ENCODE measurements at regions not wholly inside any gene's neighbourhood (a gene's known extent, or its start where the extent isn't known, plus 50 kb on each side); places are given as distances from the start of the nearest gene placed in this dataset.

DNA sequence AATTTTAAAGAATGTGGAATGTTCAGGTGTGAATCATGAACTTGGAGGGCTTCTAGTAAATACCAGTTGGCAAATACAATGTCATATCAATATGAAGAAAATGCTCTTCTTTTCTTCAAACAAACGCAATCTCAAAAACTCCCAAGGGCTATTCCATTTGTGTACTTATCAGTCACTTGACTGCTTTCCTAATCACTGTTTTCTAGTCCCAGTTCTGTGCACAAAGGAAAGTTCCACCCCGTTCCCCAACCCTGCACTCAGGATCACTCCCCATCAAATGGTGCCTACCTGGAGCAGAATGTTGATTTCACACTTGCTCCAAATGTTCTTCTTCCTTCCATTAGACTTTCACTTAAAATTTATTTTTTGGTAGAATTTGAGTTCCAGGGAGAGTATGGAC lies 92.6 kb upstream of the RFC3 start:
- DNase-seq (ENCODE audit: low read depth, low spot score), result no peak

GRCh38 chr13:33727297-33728083 lies 90.5 kb upstream of the RFC3 start:
- Histone ChIP-seq H3K9me3 (ENCODE audit: control insufficient read depth, insufficient read depth, low read length) (no peaks in the 10 kb centered on the region), H3K4me1 (ENCODE audit: control insufficient read depth, insufficient read depth, low read length) (no peaks in the 10 kb centered on the region), H3K4me3 (ENCODE audit: low read length) (no peak overlapping the region), H3K36me3 (ENCODE audit: control insufficient read depth, insufficient read depth, low read length) (no peaks in the 10 kb centered on the region), H3K27ac (ENCODE audit: low read length) (no peak overlapping the region), H3K27me3 (ENCODE audit: control insufficient read depth, insufficient read depth, low read length) (no peaks in the 10 kb centered on the region)
- DNase-seq (ENCODE audit: low read depth, low spot score), result no peak
- WGBS (ENCODE audit: insufficient coverage, insufficient read length), result no CpG with 5 or more reads among the region's 4 CpGs

More for the DNA sequence above, 92.6 kb upstream of the RFC3 start:
- Histone ChIP-seq H3K27me3 (ENCODE audit: control insufficient read depth, insufficient read depth, low read length) (no peaks in the 10 kb centered on the region), H3K4me1 (ENCODE audit: control insufficient read depth, insufficient read depth, low read length) (no peaks in the 10 kb centered on the region), H3K9me3 (ENCODE audit: control insufficient read depth, insufficient read depth, low read length) (no peaks in the 10 kb centered on the region), H3K27ac (ENCODE audit: low read length) (no peak overlapping the region), H3K4me3 (ENCODE audit: low read length) (no peak overlapping the region), H3K36me3 (ENCODE audit: control insufficient read depth, insufficient read depth, low read length) (no peaks in the 10 kb centered on the region)
- no CpG with 5 or more reads among the region's 2 CpGs for WGBS (ENCODE audit: insufficient coverage, insufficient read length)

- Histone ChIP-seq H3K36me3 (ENCODE audit: control insufficient read depth, insufficient read depth, low read length) (no peaks in the 10 kb centered on the region), H3K9me3 (ENCODE audit: control insufficient read depth, insufficient read depth, low read length) (no peaks in the 10 kb centered on the region), H3K4me3 (ENCODE audit: low read length) (no peak overlapping the region), H3K4me1 (ENCODE audit: control insufficient read depth, insufficient read depth, low read length) (no peaks in the 10 kb centered on the region), H3K27ac (ENCODE audit: low read length) (no peak overlapping the region), H3K27me3 (ENCODE audit: control insufficient read depth, insufficient read depth, low read length) (no peaks in the 10 kb centered on the region)
- no CpG with 5 or more reads among the region's 7 CpGs for WGBS (ENCODE audit: insufficient coverage, insufficient read length)
- DNase-seq (ENCODE audit: low read depth, low spot score), result no peak
Measured at GRCh38 chr13:33728271-33729037, 89.5 kb upstream of the RFC3 start.

- no peaks in the 10 kb centered on the region for H3K27me3 ChIP-seq (ENCODE audit: control insufficient read depth, insufficient read depth, low read length)
- no peaks in the 10 kb centered on the region for H3K9me3 ChIP-seq (ENCODE audit: control insufficient read depth, insufficient read depth, low read length)
- no peak overlapping the region for H3K4me3 ChIP-seq (ENCODE audit: low read length)
- WGBS (ENCODE audit: insufficient coverage, insufficient read length), result no CpG with 5 or more reads among the region's 1 CpG
- H3K27ac ChIP-seq (ENCODE audit: low read length), result no peak overlapping the region
- no peak for DNase-seq (ENCODE audit: low read depth, low spot score)
- no peaks in the 10 kb centered on the region for H3K4me1 ChIP-seq (ENCODE audit: control insufficient read depth, insufficient read depth, low read length)
- H3K36me3 ChIP-seq (ENCODE audit: control insufficient read depth, insufficient read depth, low read length), result no peaks in the 10 kb centered on the region
Measured at GRCh38 chr13:33730147-33730546, 87.8 kb upstream of the RFC3 start.

DNA sequence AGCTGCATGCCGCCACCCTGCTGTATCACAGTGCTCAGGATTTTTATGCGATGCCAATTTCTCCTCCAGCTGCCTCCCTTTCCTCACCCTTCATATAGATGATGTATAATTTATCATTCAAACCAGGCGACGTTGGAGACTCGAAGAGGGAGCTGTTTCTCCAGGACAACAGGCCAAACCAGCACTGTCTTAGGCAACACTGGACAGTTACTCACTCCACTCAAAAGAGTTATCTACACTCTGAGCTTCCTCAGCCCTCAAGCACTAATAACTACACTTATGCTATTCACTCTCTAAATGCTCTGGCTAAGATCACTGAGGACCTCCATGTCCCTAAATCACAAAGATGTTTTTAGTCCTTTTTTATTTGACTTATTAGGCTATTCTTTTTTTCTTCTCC lies 87.3 kb upstream of the RFC3 start:
- H3K27me3 ChIP-seq (ENCODE audit: control insufficient read depth, insufficient read depth, low read length), result no peaks in the 10 kb centered on the region
- no CpG with 5 or more reads among the region's 5 CpGs for WGBS (ENCODE audit: insufficient coverage, insufficient read length)
- no peaks in the 10 kb centered on the region for H3K4me1 ChIP-seq (ENCODE audit: control insufficient read depth, insufficient read depth, low read length)
- no peak overlapping the region for H3K4me3 ChIP-seq (ENCODE audit: low read length)
- DNase-seq (ENCODE audit: low read depth, low spot score), result no peak
- no peaks in the 10 kb centered on the region for H3K36me3 ChIP-seq (ENCODE audit: control insufficient read depth, insufficient read depth, low read length)
- H3K27ac ChIP-seq (ENCODE audit: low read length), result no peak overlapping the region
- no peaks in the 10 kb centered on the region for H3K9me3 ChIP-seq (ENCODE audit: control insufficient read depth, insufficient read depth, low read length)

DNA sequence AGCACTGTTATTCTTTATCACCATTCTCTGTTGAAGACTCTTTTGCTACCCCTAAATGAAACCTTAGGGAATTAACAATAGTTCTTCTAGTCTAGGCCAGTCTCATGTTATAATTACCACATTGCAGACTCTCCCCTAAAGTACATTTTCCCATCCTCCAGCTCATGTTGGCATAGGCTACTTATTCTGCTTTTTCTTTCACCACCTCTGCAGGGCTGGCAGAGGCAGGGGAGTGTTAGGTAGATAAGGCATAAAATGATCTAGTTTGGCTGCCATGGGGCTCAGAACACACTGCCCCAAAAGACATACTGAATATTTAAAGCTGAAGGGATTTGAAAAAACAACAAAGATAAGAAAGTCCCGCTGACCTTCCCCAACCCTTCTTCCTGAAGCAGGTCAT lies 82.7 kb upstream of the RFC3 start:
- H3K27ac ChIP-seq (ENCODE audit: low read length), result no peak overlapping the region
- H3K9me3 ChIP-seq (ENCODE audit: control insufficient read depth, insufficient read depth, low read length), result no peaks in the 10 kb centered on the region
- H3K27me3 ChIP-seq (ENCODE audit: control insufficient read depth, insufficient read depth, low read length), result no peaks in the 10 kb centered on the region
- H3K4me3 ChIP-seq (ENCODE audit: low read length), result no peak overlapping the region
- no peak for DNase-seq (ENCODE audit: low read depth, low spot score)
- H3K4me1 ChIP-seq (ENCODE audit: control insufficient read depth, insufficient read depth, low read length), result no peaks in the 10 kb centered on the region
- H3K36me3 ChIP-seq (ENCODE audit: control insufficient read depth, insufficient read depth, low read length), result no peaks in the 10 kb centered on the region
- no CpG with 5 or more reads among the region's 1 CpG for WGBS (ENCODE audit: insufficient coverage, insufficient read length)

DNA sequence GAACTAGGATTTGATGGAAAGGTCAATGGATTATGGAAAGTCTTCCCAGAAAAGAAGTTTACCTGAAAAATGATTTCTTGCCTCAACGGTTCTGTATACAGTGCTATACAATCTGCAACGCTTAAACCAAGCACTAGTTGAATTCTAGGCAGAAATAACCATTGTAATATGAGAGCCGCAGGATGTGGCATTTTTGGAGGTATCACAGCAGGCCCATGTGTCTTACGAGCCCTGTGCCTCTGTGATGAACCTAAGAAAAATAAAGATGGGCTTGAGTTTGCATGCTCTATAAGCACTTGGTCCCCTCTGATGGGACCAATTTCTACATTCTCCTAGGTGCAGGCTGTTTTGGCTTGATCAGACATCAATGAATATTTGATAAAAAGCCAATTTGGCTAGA lies 78.7 kb upstream of the RFC3 start:
- Histone ChIP-seq H3K4me1 (ENCODE audit: control insufficient read depth, insufficient read depth, low read length) (no peaks in the 10 kb centered on the region), H3K36me3 (ENCODE audit: control insufficient read depth, insufficient read depth, low read length) (no peaks in the 10 kb centered on the region), H3K9me3 (ENCODE audit: control insufficient read depth, insufficient read depth, low read length) (no peaks in the 10 kb centered on the region; the same call in 1 of the 2 replicates), H3K4me3 (ENCODE audit: low read length) (no peak overlapping the region), H3K27ac (ENCODE audit: low read length) (no peak overlapping the region), H3K27me3 (ENCODE audit: control insufficient read depth, insufficient read depth, low read length) (no peaks in the 10 kb centered on the region)
- no peak for DNase-seq (ENCODE audit: low read depth, low spot score)
- WGBS (ENCODE audit: insufficient coverage, insufficient read length), result no CpG with 5 or more reads among the region's 4 CpGs

DNA sequence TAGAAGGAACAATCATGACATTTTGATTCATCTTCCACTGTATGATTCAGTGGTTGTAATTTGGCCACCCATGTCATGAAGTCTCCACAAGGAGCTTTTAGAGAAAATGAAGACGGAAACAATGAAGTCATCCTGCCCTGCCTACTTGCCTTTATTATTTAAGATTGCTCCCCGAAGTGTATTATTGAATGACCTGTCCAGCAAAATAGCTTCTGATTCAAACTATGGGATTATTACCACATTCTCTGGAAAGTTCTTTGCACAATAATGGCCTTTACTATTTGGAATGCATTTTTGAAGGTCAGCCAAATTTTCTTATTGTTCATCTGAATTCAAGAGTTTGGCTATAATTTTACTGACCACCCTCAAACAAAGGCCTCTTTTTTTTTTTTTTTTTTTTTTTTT lies 77.8 kb upstream of the RFC3 start:
- no CpG with 5 or more reads among the region's 2 CpGs for WGBS (ENCODE audit: insufficient coverage, insufficient read length)
- Histone ChIP-seq H3K27me3 (ENCODE audit: control insufficient read depth, insufficient read depth, low read length) (no peaks in the 10 kb centered on the region), H3K27ac (ENCODE audit: low read length) (no peak overlapping the region), H3K9me3 (ENCODE audit: control insufficient read depth, insufficient read depth, low read length) (no peaks in the 10 kb centered on the region; the same call in 1 of the 2 replicates), H3K36me3 (ENCODE audit: control insufficient read depth, insufficient read depth, low read length) (no peaks in the 10 kb centered on the region), H3K4me3 (ENCODE audit: low read length) (no peak overlapping the region), H3K4me1 (ENCODE audit: control insufficient read depth, insufficient read depth, low read length) (no peaks in the 10 kb centered on the region)
- no peak for DNase-seq (ENCODE audit: low read depth, low spot score)

DNA sequence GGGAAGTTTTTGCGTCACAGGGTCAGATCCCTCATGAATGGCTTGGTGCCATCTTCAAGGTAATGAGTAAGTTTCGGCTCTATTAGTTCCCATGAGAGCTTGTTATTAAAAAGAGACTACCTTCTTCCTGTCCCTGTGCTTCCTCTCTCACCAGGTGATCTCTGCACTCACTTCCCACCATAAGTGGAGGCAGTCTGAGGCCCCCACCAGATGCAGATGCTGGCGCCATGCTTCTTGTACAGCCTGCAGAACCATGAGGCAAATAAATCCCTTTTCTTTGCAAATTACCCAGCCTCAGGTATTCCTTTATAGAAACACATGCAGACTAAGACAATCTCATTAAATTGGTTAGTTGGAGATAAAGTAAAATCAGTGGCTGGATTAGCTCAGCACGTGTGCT lies 75.6 kb upstream of the RFC3 start:
- DNase-seq (ENCODE audit: low read depth, low spot score), result no peak
- WGBS (ENCODE audit: insufficient coverage, insufficient read length), result no CpG with 5 or more reads among the region's 4 CpGs
- H3K4me1 ChIP-seq (ENCODE audit: control insufficient read depth, insufficient read depth, low read length), result no peaks in the 10 kb centered on the region
- H3K27ac ChIP-seq (ENCODE audit: low read length), result no peak overlapping the region
- no peaks in the 10 kb centered on the region for H3K27me3 ChIP-seq (ENCODE audit: control insufficient read depth, insufficient read depth, low read length)
- no peak overlapping the region for H3K4me3 ChIP-seq (ENCODE audit: low read length)
- no peaks in the 10 kb centered on the region for H3K36me3 ChIP-seq (ENCODE audit: control insufficient read depth, insufficient read depth, low read length)
- H3K9me3 ChIP-seq (ENCODE audit: control insufficient read depth, insufficient read depth, low read length), result no peaks in the 10 kb centered on the region; the same call in 1 of the 2 replicates

- H3K4me3 ChIP-seq (ENCODE audit: low read length), result no peak overlapping the region
- H3K4me1 ChIP-seq (ENCODE audit: control insufficient read depth, insufficient read depth, low read length), result no peaks in the 10 kb centered on the region
- DNase-seq (ENCODE audit: low read depth, low spot score), result no peak
- WGBS (ENCODE audit: insufficient coverage, insufficient read length), result no CpG with 5 or more reads among the region's 6 CpGs
- no peaks in the 10 kb centered on the region; the same call in 1 of the 2 replicates for H3K9me3 ChIP-seq (ENCODE audit: control insufficient read depth, insufficient read depth, low read length)
- no peak overlapping the region for H3K27ac ChIP-seq (ENCODE audit: low read length)
- H3K27me3 ChIP-seq (ENCODE audit: control insufficient read depth, insufficient read depth, low read length), result no peaks in the 10 kb centered on the region
- no peaks in the 10 kb centered on the region for H3K36me3 ChIP-seq (ENCODE audit: control insufficient read depth, insufficient read depth, low read length)
Measured at GRCh38 chr13:33743438-33744368, 74.2 kb upstream of the RFC3 start.
